ENCODE measurements at regions not wholly inside any gene's neighbourhood (a gene's known extent, or its start where the extent isn't known, plus 50 kb on each side); places are given as distances from the start of the nearest gene placed in this dataset.
"Not testable (repeated sequence)": the region's sequence is repeated elsewhere in the genome, so short reads cannot be mapped to it uniquely, and the experiment has no call there.

- not testable (repeated sequence) for TF ChIP-seq EZH2 (IDR thresholded peaks at IDR 0.05; ENCODE audit: borderline replicate concordance, insufficient read depth, low read length, poor library complexity, severe bottlenecking); CTCF (IDR thresholded peaks at IDR 0.05; ENCODE audit: poor library complexity, severe bottlenecking); MXI1 (conservative IDR thresholded peaks at IDR 0.05; ENCODE audit: poor library complexity, severe bottlenecking); TAF1 (IDR thresholded peaks at IDR 0.05; ENCODE audit: low read depth); REST (IDR thresholded peaks at IDR 0.05; ENCODE audit: borderline replicate concordance); EP300 (conservative IDR thresholded peaks at IDR 0.05; ENCODE audit: poor library complexity, severe bottlenecking); POLR2AphosphoS5 (IDR thresholded peaks at IDR 0.05); RAD21 (conservative IDR thresholded peaks at IDR 0.05); SMC3 (conservative IDR thresholded peaks at IDR 0.05; ENCODE audit: poor library complexity)
Observed at GRCh38 chr1:234949528-234949927, 179.1 kb downstream of the TOMM20 start.

Data from neural cell (in vitro differentiated cells).